Astrocyte of the spinal cord (primary cell): ENCODE measurements at regions not wholly inside any gene's neighbourhood (a gene's known extent, or its start where the extent isn't known, plus 50 kb on each side); places are given as distances from the start of the nearest gene placed in this dataset.

Source experiments
- DNase-seq: peaks from one replicate; pipeline ENCODE4 v3.0.0; 2011; ENCODE audit warnings: low read depth, low spot score
- H3K4me3 ChIP-seq: 2 replicates; pipeline ENCODE4 v1.5.1; 2011; ENCODE audit warnings: low read depth, mild to moderate bottlenecking, low read length, moderate library complexity
- in situ Hi-C: cut with HindIII; loops from 2 replicates; pipeline ENCODE4 v1.10.0; 2017; ENCODE audit warnings: low sequenced_read_pairs
- TF ChIP-seq, protein P1 (sequence below): IDR thresholded peaks from 2 replicates; pipeline ENCODE4 v1.5.1; 2012; ENCODE audit warnings: low read depth, mild to moderate bottlenecking, low read length, inconsistent platforms

DNA sequence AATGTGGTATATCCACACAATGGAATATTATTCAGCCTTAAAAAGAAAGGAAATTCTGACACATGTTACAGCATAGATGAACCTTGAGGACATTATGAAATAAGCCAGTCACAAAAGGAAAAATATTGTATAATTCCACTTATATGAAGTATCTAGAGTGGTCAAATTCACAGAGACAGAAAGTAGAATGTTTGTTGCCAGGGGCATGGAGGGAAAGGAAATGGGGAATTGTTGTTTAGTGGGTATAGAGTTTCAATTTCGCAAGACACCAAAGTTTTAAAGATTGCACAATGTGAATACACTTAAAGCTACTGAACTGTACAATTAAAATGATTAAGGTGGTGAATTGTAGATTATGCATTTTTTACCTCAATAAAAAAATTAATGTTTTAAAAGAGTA lies 92.9 kb downstream of the TXNL1 start:
- TF ChIP-seq, protein P1, sequence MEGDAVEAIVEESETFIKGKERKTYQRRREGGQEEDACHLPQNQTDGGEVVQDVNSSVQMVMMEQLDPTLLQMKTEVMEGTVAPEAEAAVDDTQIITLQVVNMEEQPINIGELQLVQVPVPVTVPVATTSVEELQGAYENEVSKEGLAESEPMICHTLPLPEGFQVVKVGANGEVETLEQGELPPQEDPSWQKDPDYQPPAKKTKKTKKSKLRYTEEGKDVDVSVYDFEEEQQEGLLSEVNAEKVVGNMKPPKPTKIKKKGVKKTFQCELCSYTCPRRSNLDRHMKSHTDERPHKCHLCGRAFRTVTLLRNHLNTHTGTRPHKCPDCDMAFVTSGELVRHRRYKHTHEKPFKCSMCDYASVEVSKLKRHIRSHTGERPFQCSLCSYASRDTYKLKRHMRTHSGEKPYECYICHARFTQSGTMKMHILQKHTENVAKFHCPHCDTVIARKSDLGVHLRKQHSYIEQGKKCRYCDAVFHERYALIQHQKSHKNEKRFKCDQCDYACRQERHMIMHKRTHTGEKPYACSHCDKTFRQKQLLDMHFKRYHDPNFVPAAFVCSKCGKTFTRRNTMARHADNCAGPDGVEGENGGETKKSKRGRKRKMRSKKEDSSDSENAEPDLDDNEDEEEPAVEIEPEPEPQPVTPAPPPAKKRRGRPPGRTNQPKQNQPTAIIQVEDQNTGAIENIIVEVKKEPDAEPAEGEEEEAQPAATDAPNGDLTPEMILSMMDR: no peak
- H3K4me3 ChIP-seq: no peak overlapping the region
- in situ Hi-C loops: no loop called here
- no peak for DNase-seq

DNA sequence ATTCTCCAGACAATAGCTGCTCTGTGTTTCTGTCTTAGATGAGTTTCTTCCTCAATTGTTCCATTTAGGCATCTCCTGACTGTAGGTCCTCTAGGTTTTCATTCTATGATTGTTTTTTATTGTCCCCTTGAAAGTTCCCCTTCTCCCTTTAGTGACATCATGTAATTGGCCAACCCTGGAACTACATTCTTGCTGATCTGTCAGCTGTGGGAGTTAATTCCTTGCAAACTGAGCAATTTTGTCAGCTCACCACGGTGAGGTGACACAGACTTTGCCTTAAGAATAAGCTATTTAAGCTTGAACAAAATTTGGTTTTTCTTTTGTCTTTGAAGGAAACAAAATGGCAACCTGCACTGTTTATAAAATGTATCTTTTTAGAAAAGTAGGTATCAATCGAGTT lies 95.9 kb downstream of the TXNL1 start:
- DNase-seq: no peak
- TF ChIP-seq, protein P1: no peak
- in situ Hi-C loops: no loop called here
- H3K4me3 ChIP-seq: no peak overlapping the region

DNA sequence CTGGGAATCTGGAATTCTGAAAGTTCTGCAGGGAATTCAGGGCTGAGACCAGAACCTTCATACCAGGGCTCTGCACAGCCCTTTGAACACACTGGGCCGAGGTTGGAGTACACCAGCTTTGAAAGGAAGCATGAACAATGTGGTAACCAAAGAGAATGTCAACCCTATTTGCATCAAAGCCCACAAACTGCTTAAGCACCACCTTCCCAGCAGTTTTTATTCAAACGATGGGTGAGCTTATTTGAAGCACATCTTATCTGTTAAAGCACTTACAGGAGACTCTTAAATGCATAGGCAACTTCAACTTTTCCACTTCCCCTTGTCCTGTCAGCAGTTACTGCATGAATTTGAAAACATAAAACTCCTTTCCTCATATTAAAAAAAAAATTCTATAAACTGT lies 96.6 kb downstream of the TXNL1 start:
- TF ChIP-seq, protein P1: no peak
- no peak overlapping the region for H3K4me3 ChIP-seq
- in situ Hi-C loops: no loop called here
- no peak for DNase-seq

DNA sequence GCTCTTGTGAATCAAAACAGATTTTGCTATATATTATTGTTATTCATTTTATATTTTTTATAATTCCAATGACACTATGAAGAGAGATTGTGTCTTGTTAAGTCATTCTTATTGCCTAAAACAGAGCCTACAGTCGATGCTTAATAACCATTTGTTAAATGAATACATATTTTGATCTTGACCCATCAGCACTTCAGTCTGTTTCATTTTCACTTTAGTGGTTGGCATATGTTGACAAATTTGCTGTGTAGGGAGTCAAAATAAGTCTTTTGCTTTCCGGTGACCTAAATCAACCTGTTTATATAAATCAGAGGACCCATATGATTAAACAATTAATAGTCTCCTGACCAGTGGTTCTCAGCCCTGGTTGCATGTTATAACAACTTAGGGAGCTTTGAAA lies 97.1 kb downstream of the TXNL1 start:
- TF ChIP-seq, protein P1: no peak
- in situ Hi-C loops: no loop called here
- H3K4me3 ChIP-seq: no peak overlapping the region
- no peak for DNase-seq

DNA sequence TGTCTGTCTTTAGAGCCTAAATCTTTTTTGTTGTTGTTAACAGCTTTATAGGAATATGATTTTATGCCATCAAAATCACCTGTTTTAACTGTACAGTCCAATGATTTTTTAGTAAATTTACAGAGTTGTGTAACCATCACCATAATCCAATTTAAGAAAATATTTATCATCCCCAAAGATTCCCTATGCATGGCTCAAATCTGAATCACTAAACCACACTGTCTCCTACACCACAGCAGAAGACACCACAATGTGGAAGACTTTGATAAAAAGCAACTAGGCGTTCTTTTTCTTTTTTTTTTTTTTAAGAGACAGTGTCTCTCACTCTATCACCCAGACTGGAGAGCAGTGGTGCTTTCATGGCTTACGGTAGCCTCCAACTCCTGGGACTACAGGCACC lies 99.6 kb downstream of the TXNL1 start:
- H3K4me3 ChIP-seq: no peak overlapping the region
- no peak for DNase-seq
- in situ Hi-C loops: no loop called here
- TF ChIP-seq, protein P1: no peak

DNA sequence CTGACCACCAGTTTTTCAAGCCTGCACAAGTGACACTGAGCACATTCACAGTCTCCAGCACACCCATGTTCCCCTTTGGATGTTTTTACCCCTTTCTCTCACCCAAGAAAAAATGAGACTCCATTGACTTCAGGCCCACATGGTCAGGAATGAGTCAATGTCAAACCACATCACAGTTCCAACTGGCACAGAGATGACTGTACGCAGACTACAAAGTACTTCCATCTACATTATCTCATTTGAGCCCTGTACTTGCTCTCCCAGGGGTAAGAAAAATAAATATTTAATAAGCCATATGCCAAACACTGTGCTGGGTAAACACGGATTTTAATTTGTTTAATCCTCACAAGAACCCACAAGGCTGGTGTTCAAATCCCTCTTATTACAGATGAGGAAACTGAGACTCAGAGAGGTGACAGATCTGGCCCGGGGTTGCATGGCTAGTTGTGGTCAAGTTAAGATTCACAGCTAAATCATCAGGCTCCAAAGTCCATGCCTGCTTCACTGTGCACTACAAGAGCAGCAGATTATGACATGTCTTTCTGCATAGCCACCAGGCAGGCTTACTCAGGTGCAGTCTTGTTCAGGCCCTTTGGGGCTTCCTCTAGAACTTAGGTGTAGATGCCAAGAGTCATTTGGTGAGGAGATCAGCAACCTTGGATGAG lies 106.1 kb downstream of the TXNL1 start:
- H3K4me3 ChIP-seq: no peak overlapping the region
- DNase-seq: peak; percentile 57
- in situ Hi-C loops: no loop called here
- TF ChIP-seq, protein P1: no peak
